Sigmoid colon (tissue), 3 donors: ENCODE measurements at regions not wholly inside any gene's neighbourhood (a gene's known extent, or its start where the extent isn't known, plus 50 kb on each side); places are given as distances from the start of the nearest gene placed in this dataset.

Source experiments
- POLR2A ChIP-seq, 2 donors: fragments of 450-650 bp; IDR thresholded peaks; one replicate each; pipeline ENCODE4 v1.6.1; 2016; ENCODE audit warnings: antibody characterized with exemption in 2 of 2, mild to moderate bottlenecking in 2 of 2, moderate library complexity in 2 of 2
- TF ChIP-seq, protein P1 (sequence below), 4 experiments: fragments of 450-650 bp in 3 of 4; fragments of 200-600 bp in 1 of 4; IDR thresholded peaks; one replicate each; pipeline ENCODE4 v1.5.1; 2016 to 2019; ENCODE audit warnings: antibody characterized with exemption in 4 of 4, mild to moderate bottlenecking in 3 of 4, moderate library complexity in 2 of 4

GRCh38 chr4:165799384-165799815, 73.6 kb upstream of the TLL1 start:
- TF ChIP-seq, protein P1, sequence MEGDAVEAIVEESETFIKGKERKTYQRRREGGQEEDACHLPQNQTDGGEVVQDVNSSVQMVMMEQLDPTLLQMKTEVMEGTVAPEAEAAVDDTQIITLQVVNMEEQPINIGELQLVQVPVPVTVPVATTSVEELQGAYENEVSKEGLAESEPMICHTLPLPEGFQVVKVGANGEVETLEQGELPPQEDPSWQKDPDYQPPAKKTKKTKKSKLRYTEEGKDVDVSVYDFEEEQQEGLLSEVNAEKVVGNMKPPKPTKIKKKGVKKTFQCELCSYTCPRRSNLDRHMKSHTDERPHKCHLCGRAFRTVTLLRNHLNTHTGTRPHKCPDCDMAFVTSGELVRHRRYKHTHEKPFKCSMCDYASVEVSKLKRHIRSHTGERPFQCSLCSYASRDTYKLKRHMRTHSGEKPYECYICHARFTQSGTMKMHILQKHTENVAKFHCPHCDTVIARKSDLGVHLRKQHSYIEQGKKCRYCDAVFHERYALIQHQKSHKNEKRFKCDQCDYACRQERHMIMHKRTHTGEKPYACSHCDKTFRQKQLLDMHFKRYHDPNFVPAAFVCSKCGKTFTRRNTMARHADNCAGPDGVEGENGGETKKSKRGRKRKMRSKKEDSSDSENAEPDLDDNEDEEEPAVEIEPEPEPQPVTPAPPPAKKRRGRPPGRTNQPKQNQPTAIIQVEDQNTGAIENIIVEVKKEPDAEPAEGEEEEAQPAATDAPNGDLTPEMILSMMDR (IDR thresholded peaks at IDR 0.05), result no peak
- TF ChIP-seq POLR2A (IDR thresholded peaks at IDR 0.05), result no peak
